PC-9 (cell line): ENCODE measurements at regions not wholly inside any gene's neighbourhood (a gene's known extent, or its start where the extent isn't known, plus 50 kb on each side); places are given as distances from the start of the nearest gene placed in this dataset.

ENCODE experiments used
- BruUV-seq: library from RNA; stranded (reverse); fragments of 400-500 nt; replicated peaks from 2 replicates; lab custom pipeline; 2021; lab: Mats Ljungman, UMichigan
- CTCF ChIA-PET: fragments of 300-600 bp; sonication (Branson Sonifier 250); formaldehyde crosslinking; loops from one replicate; lab custom pipeline; 2022; ENCODE audit warnings: antibody characterized with exemption; lab: Charles Lee
- POLR2A ChIA-PET: fragments of 300-600 bp; sonication (Branson Sonifier 250); formaldehyde crosslinking; loops from one replicate; lab custom pipeline; 2022; ENCODE audit warnings: antibody characterized with exemption; ENCODE audit not compliant: unreplicated experiment; lab: Charles Lee
- DNase-seq, 2 experiments: peaks; one replicate each; pipeline versions ENCODE4 v3.0.0 to v3.0.0-alpha.2; 2015 to 2022; ENCODE audit warnings: mixed read lengths in 1 of 2
- H2AFZ ChIP-seq: fragments of 200-600 bp; sonication (generic); 2 replicates; pipeline ENCODE4 v1.8.1; 2017; ENCODE audit warnings: antibody characterized with exemption
- H3F3A ChIP-seq: fragments of 200-600 bp; sonication (generic); 2 replicates; pipeline ENCODE4 v1.8.1; 2017; ENCODE audit warnings: antibody characterized with exemption, mild to moderate bottlenecking, low read depth; ENCODE audit not compliant: insufficient read depth
- H3K27ac ChIP-seq: fragments of 200-600 bp; sonication (generic); 2 replicates; pipeline ENCODE4 v1.6.1; 2016; ENCODE audit warnings: mixed run types
- H3K27me3 ChIP-seq: fragments of 200-600 bp; sonication (generic); 2 replicates; pipeline ENCODE4 v1.6.1; 2016; ENCODE audit warnings: low read depth, mixed run types; ENCODE audit not compliant: insufficient read depth
- H3K36me3 ChIP-seq: fragments of 200-600 bp; sonication (generic); 2 replicates; pipeline ENCODE4 v1.6.1; 2016; ENCODE audit warnings: low read depth, mixed run types
- H3K4me1 ChIP-seq: fragments of 200-600 bp; sonication (generic); replicated peaks from 2 replicates; pipeline ENCODE4 v1.6.1; 2016; ENCODE audit warnings: mixed run types; ENCODE audit not compliant: insufficient read depth
- H3K4me2 ChIP-seq: fragments of 200-600 bp; sonication (generic); 2 replicates; pipeline ENCODE4 v1.6.1; 2017; ENCODE audit warnings: mixed run types
- H3K4me3 ChIP-seq: fragments of 200-600 bp; sonication (generic); 2 replicates; pipeline ENCODE4 v1.6.1; 2016; ENCODE audit warnings: mixed run types
- H3K79me2 ChIP-seq: fragments of 200-600 bp; sonication (generic); 2 replicates; pipeline ENCODE4 v1.6.1; 2017; ENCODE audit warnings: low read depth, mixed run types
- H3K9me2 ChIP-seq: fragments of 200-600 bp; sonication (generic); 2 replicates; pipeline ENCODE4 v1.8.1; 2017; ENCODE audit warnings: mild to moderate bottlenecking; ENCODE audit not compliant: insufficient read depth
- H3K9me3 ChIP-seq: fragments of 200-600 bp; sonication (generic); 2 replicates; pipeline ENCODE4 v1.8.1; 2016; ENCODE audit warnings: low read depth; ENCODE audit not compliant: insufficient read depth
- H4K20me1 ChIP-seq: fragments of 200-600 bp; sonication (generic); 2 replicates; pipeline ENCODE4 v1.8.1; 2017; ENCODE audit not compliant: insufficient read depth
- CTCF ChIP-seq: fragments of 200-600 bp; sonication (generic); conservative IDR thresholded peaks from 2 replicates; pipeline ENCODE4 v1.6.1; 2017; ENCODE audit warnings: mixed run types, antibody characterized with exemption, mild to moderate bottlenecking, moderate library complexity
- EZH2 ChIP-seq: fragments of 200-600 bp; sonication (generic); IDR thresholded peaks from 2 replicates; pipeline ENCODE4 v1.8.0; 2017; ENCODE audit warnings: antibody characterized with exemption, low read depth
- intact Hi-C: fragments of 100-400 bp; cut with micrococcal nuclease; formaldehyde crosslinking; loops from one replicate; pipeline ENCODE4 v1.10.0; 2022; ENCODE audit not compliant: unreplicated experiment

DNA sequence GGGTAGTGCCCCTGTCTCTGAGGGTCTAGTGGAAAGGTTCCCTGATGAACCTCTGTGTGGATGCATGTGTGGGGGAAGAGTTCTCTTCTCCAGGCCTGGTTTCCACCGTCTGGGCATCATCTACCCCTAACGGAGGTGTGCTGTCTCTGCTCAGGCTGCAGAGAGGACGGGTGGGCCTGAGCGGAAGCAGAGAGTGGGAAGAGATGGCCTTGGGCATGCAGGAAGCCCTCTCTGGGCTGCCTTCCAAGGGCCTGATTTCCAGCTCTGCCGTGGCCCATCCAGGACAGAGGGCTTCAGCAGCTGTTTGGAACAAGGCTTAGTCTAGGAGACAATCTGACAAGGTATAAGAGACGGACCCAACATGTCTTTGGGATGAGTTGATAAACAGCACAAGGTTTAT, 220.1 kb upstream of the DTNBP1 start:
- Histone ChIP-seq H3K27ac (no peak overlapping the region), H3K4me1 (no peaks in the 10 kb centered on the region), H4K20me1 (no peaks in the 10 kb centered on the region), H3K36me3 (no peaks in the 10 kb centered on the region), H2AFZ (no peak overlapping the region), H3K9me3 (no peaks in the 10 kb centered on the region), H3K79me2 (no peaks in the 10 kb centered on the region), H3K4me2 (no peak overlapping the region), H3K4me3 (no peak overlapping the region), H3K9me2 (no peaks in the 10 kb centered on the region), H3K27me3 (peaks cover 46% of the 10 kb centered on the region), H3F3A (no peaks in the 10 kb centered on the region)
- TF ChIP-seq CTCF = no peak
- no peak for TF ChIP-seq EZH2
- ChIA-PET POLR2A (no interaction called here), CTCF (no interaction called here)
- no TSS peak for BruUV-seq
- no peak for DNase-seq
- intact Hi-C loops = no loop called here

GRCh38 chr6:15882345-15882744, 219.5 kb upstream of the DTNBP1 start:
- no peak for TF ChIP-seq EZH2
- no peak for TF ChIP-seq CTCF
- H3K9me2 ChIP-seq = no peaks in the 10 kb centered on the region
- intact Hi-C loops = no loop called here
- H3K4me2 ChIP-seq = no peak overlapping the region
- H3K4me3 ChIP-seq = no peak overlapping the region
- H2AFZ ChIP-seq = no peak overlapping the region
- no peak for DNase-seq
- no peaks in the 10 kb centered on the region for H3K36me3 ChIP-seq
- no peaks in the 10 kb centered on the region for H3K4me1 ChIP-seq
- ChIA-PET POLR2A (no interaction called here), CTCF (no interaction called here)
- no peak overlapping the region for H3K27ac ChIP-seq
- H3K9me3 ChIP-seq = no peaks in the 10 kb centered on the region
- H3K27me3 ChIP-seq = peaks cover 44% of the 10 kb centered on the region
- no peaks in the 10 kb centered on the region for H4K20me1 ChIP-seq
- H3K79me2 ChIP-seq = no peaks in the 10 kb centered on the region
- no peaks in the 10 kb centered on the region for H3F3A ChIP-seq
- BruUV-seq = no TSS peak

DNA sequence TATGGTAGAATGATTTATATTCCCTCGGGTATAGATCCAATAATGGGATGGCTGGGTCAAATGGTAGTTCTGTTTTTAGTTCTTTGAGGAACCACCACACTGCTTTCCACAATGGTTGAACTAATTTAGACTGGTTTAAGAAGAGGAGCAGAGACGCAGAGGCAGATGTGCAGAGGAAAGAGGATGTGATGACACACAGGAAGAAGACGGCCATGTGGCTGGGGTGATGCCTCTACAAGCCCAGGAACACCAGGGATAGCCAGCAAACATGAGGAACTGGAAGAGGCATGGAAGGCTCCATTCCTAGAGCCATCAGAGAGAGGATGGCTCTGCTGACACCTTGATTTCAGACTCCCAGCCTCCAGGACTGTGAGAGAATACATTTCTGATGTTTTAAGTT, 218.3 kb upstream of the DTNBP1 start:
- ChIA-PET CTCF (no interaction called here), POLR2A (no interaction called here)
- Histone ChIP-seq H3K4me3 (no peak overlapping the region), H3K4me1 (no peaks in the 10 kb centered on the region), H3K9me2 (no peaks in the 10 kb centered on the region), H3F3A (no peaks in the 10 kb centered on the region), H3K79me2 (no peaks in the 10 kb centered on the region), H3K36me3 (no peaks in the 10 kb centered on the region), H3K27ac (no peak overlapping the region), H2AFZ (no peak overlapping the region), H4K20me1 (no peaks in the 10 kb centered on the region), H3K27me3 (peaks cover 42% of the 10 kb centered on the region), H3K9me3 (no peaks in the 10 kb centered on the region), H3K4me2 (no peak overlapping the region)
- TF ChIP-seq EZH2 (no peak), CTCF (no peak)
- DNase-seq = no peak
- no TSS peak for BruUV-seq
- intact Hi-C loops = no loop called here
